DND-41 (cell line): ENCODE measurements at regions not wholly inside any gene's neighbourhood (a gene's known extent, or its start where the extent isn't known, plus 50 kb on each side); places are given as distances from the start of the nearest gene placed in this dataset.

Experiments used
- ATAC-seq: fragments of 200-7000 bp; cut with Tn5 transposase; 3 replicates; pipeline ENCODE4 v1.9.1; 2021; ENCODE audit warnings: low read depth; ENCODE audit not compliant: insufficient read depth
- DNase-seq: peaks from one replicate; pipeline ENCODE4 v3.0.0-alpha.2; 2020
- H2AFZ ChIP-seq: 2 replicates; pipeline ENCODE4 v1.6.0; 2012; ENCODE audit warnings: low read depth, low read length
- H3K27ac ChIP-seq: 2 replicates; pipeline ENCODE4 v1.5.1; 2012; ENCODE audit warnings: low read length, inconsistent platforms
- H3K27me3 ChIP-seq: fragments of 200-600 bp; sonication (generic); 2 replicates; pipeline ENCODE4 v1.6.0; 2012; ENCODE audit warnings: low read length, mild to moderate bottlenecking, inconsistent platforms; ENCODE audit not compliant: insufficient read depth, poor library complexity
- H3K36me3 ChIP-seq: 2 replicates; pipeline ENCODE4 v1.5.1; 2012; ENCODE audit warnings: low read length, inconsistent platforms; ENCODE audit not compliant: insufficient read depth
- H3K4me1 ChIP-seq: 2 replicates; pipeline ENCODE4 v1.5.1; 2012; ENCODE audit warnings: mild to moderate bottlenecking, low read length; ENCODE audit not compliant: insufficient read depth
- H3K4me2 ChIP-seq: 2 replicates; pipeline ENCODE4 v1.6.0; 2012; ENCODE audit warnings: mild to moderate bottlenecking, moderate library complexity, low read length, inconsistent platforms; ENCODE audit not compliant: insufficient read depth
- H3K4me3 ChIP-seq, 2 experiments: fragments of 200-600 bp in 1 of 2; shearing (Covaris generic) in 1 of 2; 2 replicates each; pipeline ENCODE4 v1.5.1; 2012 to 2016; ENCODE audit warnings: inconsistent platforms in 2 of 2, low read length in 2 of 2, mild to moderate bottlenecking in 2 of 2, low read depth in 1 of 2, moderate library complexity in 1 of 2
- H3K79me2 ChIP-seq: 2 replicates; pipeline ENCODE4 v1.6.0; 2012; ENCODE audit warnings: low read length, inconsistent platforms; ENCODE audit not compliant: insufficient read depth
- H3K9ac ChIP-seq: 2 replicates; pipeline ENCODE4 v1.6.0; 2012; ENCODE audit warnings: low read depth, mild to moderate bottlenecking, inconsistent platforms, low read length, moderate library complexity
- H3K9me3 ChIP-seq: 2 replicates; pipeline ENCODE4 v1.5.1; 2012; ENCODE audit warnings: low read length, moderate library complexity, mild to moderate bottlenecking, inconsistent platforms; ENCODE audit not compliant: insufficient read depth, severe bottlenecking
- H4K20me1 ChIP-seq: 2 replicates; pipeline ENCODE4 v1.6.0; 2012; ENCODE audit warnings: low read length; ENCODE audit not compliant: insufficient read depth
- EZH2 ChIP-seq: IDR thresholded peaks from 3 replicates; pipeline ENCODE4 v1.6.1; 2012; ENCODE audit warnings: borderline replicate concordance, low read depth, mild to moderate bottlenecking, moderate library complexity, low read length, inconsistent platforms; ENCODE audit not compliant: severe bottlenecking
- TF ChIP-seq, protein P1 (sequence below): IDR thresholded peaks from 2 replicates; pipeline ENCODE4 v1.5.1; 2012; ENCODE audit warnings: borderline replicate concordance, low read length, moderate library complexity, mild to moderate bottlenecking; ENCODE audit not compliant: poor library complexity, severe bottlenecking; ENCODE audit errors: extremely low read depth

DNA sequence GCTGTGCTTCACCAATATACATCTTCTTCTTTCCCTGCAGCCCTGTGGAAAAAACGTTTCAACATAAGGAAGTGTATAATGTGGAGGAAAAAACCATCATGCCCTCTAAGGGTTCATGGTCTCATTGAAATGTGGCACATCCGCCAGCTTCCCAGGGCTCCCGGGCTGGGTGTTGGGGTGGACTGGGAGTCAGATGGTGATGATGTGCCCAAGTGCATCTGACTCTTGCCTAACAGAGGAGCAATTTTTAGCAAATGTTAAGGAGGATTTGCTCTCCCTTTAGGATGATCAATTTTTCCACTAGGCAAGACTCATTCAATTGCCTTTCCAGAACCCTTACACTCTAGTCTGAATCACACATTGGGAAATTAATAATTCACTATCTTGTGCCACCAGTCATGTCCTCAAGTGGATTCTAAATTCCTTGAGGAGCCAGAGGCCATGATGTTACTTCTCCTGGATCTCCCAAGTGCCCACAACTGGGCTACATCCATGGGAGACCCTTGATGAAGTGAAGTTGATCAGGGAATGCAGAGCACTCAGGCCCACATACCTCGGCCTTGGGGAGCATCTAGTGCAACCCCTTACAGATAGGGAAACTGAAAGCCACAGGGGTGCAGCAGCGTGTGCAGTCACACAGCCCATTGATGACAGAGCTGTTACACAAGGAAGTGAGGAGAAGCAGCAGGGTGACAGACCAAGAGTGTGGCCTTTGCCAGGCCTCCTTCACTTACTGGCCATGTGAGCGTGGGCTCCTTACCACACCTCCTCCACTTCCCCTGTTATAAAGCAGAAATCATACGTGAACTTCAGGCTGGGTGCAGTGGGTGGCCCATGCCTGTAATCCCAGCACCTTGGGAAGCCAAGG, 100.0 kb upstream of the SLC44A3 start:
- Histone ChIP-seq H3K4me1 (peaks cover 17% of the 10 kb centered on the region), H3K36me3 (no peaks in the 10 kb centered on the region), H3K9me3 (no peaks in the 10 kb centered on the region), H3K4me2 (no peak overlapping the region), H3K9ac (no peak overlapping the region), H3K79me2 (no peaks in the 10 kb centered on the region), H3K4me3 (no peak overlapping the region), H3K27me3 (no peaks in the 10 kb centered on the region), H4K20me1 (no peaks in the 10 kb centered on the region), H3K27ac (no peak overlapping the region), H2AFZ (no peak overlapping the region)
- no peak for TF ChIP-seq EZH2
- TF ChIP-seq, protein P1, sequence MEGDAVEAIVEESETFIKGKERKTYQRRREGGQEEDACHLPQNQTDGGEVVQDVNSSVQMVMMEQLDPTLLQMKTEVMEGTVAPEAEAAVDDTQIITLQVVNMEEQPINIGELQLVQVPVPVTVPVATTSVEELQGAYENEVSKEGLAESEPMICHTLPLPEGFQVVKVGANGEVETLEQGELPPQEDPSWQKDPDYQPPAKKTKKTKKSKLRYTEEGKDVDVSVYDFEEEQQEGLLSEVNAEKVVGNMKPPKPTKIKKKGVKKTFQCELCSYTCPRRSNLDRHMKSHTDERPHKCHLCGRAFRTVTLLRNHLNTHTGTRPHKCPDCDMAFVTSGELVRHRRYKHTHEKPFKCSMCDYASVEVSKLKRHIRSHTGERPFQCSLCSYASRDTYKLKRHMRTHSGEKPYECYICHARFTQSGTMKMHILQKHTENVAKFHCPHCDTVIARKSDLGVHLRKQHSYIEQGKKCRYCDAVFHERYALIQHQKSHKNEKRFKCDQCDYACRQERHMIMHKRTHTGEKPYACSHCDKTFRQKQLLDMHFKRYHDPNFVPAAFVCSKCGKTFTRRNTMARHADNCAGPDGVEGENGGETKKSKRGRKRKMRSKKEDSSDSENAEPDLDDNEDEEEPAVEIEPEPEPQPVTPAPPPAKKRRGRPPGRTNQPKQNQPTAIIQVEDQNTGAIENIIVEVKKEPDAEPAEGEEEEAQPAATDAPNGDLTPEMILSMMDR, result no peak
- DNase-seq, result no peak
- ATAC-seq, result peak; percentile 53

GRCh38 chr1:94716965-94717364, 103.2 kb upstream of the SLC44A3 start:
- no peak for ATAC-seq
- Histone ChIP-seq H3K9ac (no peak overlapping the region), H4K20me1 (no peaks in the 10 kb centered on the region), H3K27me3 (no peaks in the 10 kb centered on the region), H2AFZ (no peak overlapping the region), H3K4me3 (no peak overlapping the region), H3K4me2 (no peak overlapping the region), H3K27ac (no peak overlapping the region), H3K79me2 (no peaks in the 10 kb centered on the region), H3K36me3 (no peaks in the 10 kb centered on the region), H3K4me1 (peaks cover 23% of the 10 kb centered on the region), H3K9me3 (no peaks in the 10 kb centered on the region)
- TF ChIP-seq EZH2, result no peak
- TF ChIP-seq, protein P1, result no peak
- DNase-seq, result no peak

DNA sequence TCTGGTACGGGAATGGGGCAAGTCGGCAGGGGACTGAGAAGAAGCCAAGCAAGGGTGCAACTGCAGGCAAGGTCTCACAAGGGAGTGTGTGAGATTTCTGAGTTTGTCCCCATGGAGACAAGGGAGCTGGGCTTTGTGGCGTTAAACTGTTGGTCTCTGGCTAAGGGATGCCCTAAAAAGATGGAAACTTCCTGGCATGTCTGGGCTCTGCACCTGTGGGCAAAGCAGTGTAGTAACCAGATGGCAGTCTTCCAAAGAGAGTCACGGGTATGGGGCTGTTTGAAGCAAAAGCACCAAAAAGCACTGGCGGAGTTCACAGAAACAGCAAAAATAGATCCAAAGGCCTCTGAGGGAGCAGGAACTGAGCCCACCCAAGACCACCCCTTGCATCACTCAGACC, 104.8 kb upstream of the SLC44A3 start:
- Histone ChIP-seq H3K4me1 (peaks cover 13% of the 10 kb centered on the region), H2AFZ (no peak overlapping the region)
- DNase-seq, result peak; percentile 49

More for the DNA sequence above, 104.8 kb upstream of the SLC44A3 start:
- Histone ChIP-seq H3K36me3 (no peaks in the 10 kb centered on the region), H4K20me1 (no peaks in the 10 kb centered on the region), H3K27me3 (no peaks in the 10 kb centered on the region), H3K79me2 (no peaks in the 10 kb centered on the region), H3K4me3 (no peak overlapping the region), H3K4me2 (no peak overlapping the region), H3K27ac (peak overlapping the region; percentile 68), H3K9me3 (no peaks in the 10 kb centered on the region), H3K9ac (no peak overlapping the region)
- peak; percentile 80 for ATAC-seq
- no peak for TF ChIP-seq EZH2
- TF ChIP-seq, protein P1, result no peak
